Ishikawa (cell line): ENCODE measurements at regions not wholly inside any gene's neighbourhood (a gene's known extent, or its start where the extent isn't known, plus 50 kb on each side); places are given as distances from the start of the nearest gene placed in this dataset.

Experiments used
- CEBPB ChIP-seq: IDR thresholded peaks from 2 replicates; pipeline ENCODE4 v1.6.1; 2012
- CREB1 ChIP-seq: IDR thresholded peaks from 2 replicates; pipeline ENCODE4 v1.6.1; 2012; ENCODE audit warnings: low read depth
- EGR1 ChIP-seq: IDR thresholded peaks from 2 replicates; pipeline ENCODE4 v1.6.1; 2012
- EP300 ChIP-seq: IDR thresholded peaks from 2 replicates; pipeline ENCODE4 v1.6.1; 2012; ENCODE audit warnings: borderline replicate concordance
- FOXM1 ChIP-seq: IDR thresholded peaks from 2 replicates; pipeline ENCODE4 v1.6.1; 2012; ENCODE audit warnings: low read depth, borderline replicate concordance
- RAD21 ChIP-seq: IDR thresholded peaks from 2 replicates; pipeline ENCODE4 v1.6.1; 2012; ENCODE audit warnings: low read depth
- TAF1 ChIP-seq: IDR thresholded peaks from 2 replicates; pipeline ENCODE4 v1.6.1; 2012; ENCODE audit warnings: low read depth, mild to moderate bottlenecking
- TCF12 ChIP-seq: IDR thresholded peaks from 2 replicates; pipeline ENCODE4 v1.6.1; 2012; ENCODE audit warnings: low read depth
- TEAD4 ChIP-seq: IDR thresholded peaks from 2 replicates; pipeline ENCODE4 v1.6.1; 2012
- USF1 ChIP-seq: IDR thresholded peaks from 2 replicates; pipeline ENCODE4 v1.6.1; 2012
- YY1 ChIP-seq: IDR thresholded peaks from 2 replicates; pipeline ENCODE4 v1.6.1; 2012; ENCODE audit warnings: low read depth
- TF ChIP-seq, protein P1 (sequence below): IDR thresholded peaks from 2 replicates; pipeline ENCODE4 v1.6.1; 2012; ENCODE audit warnings: low read depth, mild to moderate bottlenecking
- TF ChIP-seq, protein P2 (sequence below): IDR thresholded peaks from 2 replicates; pipeline ENCODE4 v1.6.1; 2012

GRCh38 chr10:43794181-43794815 lies 145.6 kb upstream of the ZNF32 start:
- TF ChIP-seq RAD21 (no peak), EP300 (no peak), TAF1 (no peak), EGR1 (no peak), YY1 (no peak), USF1 (no peak), CREB1 (no peak), CEBPB (no peak), TCF12 (no peak), TEAD4 (no peak), FOXM1 (no peak)
- TF ChIP-seq, protein P1, sequence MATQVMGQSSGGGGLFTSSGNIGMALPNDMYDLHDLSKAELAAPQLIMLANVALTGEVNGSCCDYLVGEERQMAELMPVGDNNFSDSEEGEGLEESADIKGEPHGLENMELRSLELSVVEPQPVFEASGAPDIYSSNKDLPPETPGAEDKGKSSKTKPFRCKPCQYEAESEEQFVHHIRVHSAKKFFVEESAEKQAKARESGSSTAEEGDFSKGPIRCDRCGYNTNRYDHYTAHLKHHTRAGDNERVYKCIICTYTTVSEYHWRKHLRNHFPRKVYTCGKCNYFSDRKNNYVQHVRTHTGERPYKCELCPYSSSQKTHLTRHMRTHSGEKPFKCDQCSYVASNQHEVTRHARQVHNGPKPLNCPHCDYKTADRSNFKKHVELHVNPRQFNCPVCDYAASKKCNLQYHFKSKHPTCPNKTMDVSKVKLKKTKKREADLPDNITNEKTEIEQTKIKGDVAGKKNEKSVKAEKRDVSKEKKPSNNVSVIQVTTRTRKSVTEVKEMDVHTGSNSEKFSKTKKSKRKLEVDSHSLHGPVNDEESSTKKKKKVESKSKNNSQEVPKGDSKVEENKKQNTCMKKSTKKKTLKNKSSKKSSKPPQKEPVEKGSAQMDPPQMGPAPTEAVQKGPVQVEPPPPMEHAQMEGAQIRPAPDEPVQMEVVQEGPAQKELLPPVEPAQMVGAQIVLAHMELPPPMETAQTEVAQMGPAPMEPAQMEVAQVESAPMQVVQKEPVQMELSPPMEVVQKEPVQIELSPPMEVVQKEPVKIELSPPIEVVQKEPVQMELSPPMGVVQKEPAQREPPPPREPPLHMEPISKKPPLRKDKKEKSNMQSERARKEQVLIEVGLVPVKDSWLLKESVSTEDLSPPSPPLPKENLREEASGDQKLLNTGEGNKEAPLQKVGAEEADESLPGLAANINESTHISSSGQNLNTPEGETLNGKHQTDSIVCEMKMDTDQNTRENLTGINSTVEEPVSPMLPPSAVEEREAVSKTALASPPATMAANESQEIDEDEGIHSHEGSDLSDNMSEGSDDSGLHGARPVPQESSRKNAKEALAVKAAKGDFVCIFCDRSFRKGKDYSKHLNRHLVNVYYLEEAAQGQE = no peak
- TF ChIP-seq, protein P2, sequence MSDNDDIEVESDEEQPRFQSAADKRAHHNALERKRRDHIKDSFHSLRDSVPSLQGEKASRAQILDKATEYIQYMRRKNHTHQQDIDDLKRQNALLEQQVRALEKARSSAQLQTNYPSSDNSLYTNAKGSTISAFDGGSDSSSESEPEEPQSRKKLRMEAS = no peak
